Right atrium auricular region (tissue), 2 donors: ENCODE measurements at regions not wholly inside any gene's neighbourhood (a gene's known extent, or its start where the extent isn't known, plus 50 kb on each side); places are given as distances from the start of the nearest gene placed in this dataset.

ENCODE experiments used
- DNase-seq: peaks from one replicate; pipeline ENCODE4 v3.0.0-alpha.2; 2019; ENCODE audit warnings: low spot score
- H3K27ac ChIP-seq, 2 donors: fragments of 200-600 bp; sonication (generic); 1 replicate in 1 of 2; 2 replicates in 1 of 2; pipeline ENCODE4 v1.5.1; 2016 to 2019
- H3K27me3 ChIP-seq, 2 donors: fragments of 200-600 bp; sonication (generic); one replicate each; pipeline versions ENCODE4 v1.5.1 to v1.6.0; 2017 to 2019
- H3K36me3 ChIP-seq: fragments of 200-600 bp; sonication (generic); one replicate; pipeline ENCODE4 v1.5.1; 2016
- H3K4me1 ChIP-seq, 2 donors: fragments of 200-600 bp; sonication (generic); one replicate each; pipeline versions ENCODE4 v1.5.1 to v1.6.0; 2017 to 2019
- H3K4me3 ChIP-seq, 2 donors: fragments of 200-600 bp; sonication (generic); 1 replicate in 1 of 2; 2 replicates in 1 of 2; pipeline ENCODE4 v1.5.1; 2017 to 2019; ENCODE audit warnings: mild to moderate bottlenecking in 1 of 2, moderate library complexity in 1 of 2
- H3K9me3 ChIP-seq, 2 donors: fragments of 200-600 bp; sonication (generic); one replicate each; pipeline ENCODE4 v1.5.1; 2019
- TF ChIP-seq, protein P1 (sequence below), 2 donors: fragments of 200-600 bp; sonication (generic); IDR thresholded peaks; one replicate each; pipeline ENCODE4 v1.5.1; 2019; ENCODE audit warnings: antibody characterized with exemption in 2 of 2

GRCh38 chr10:125557801-125558505 is 125.0 kb downstream of the TEX36 start:
- Histone ChIP-seq H3K27ac (no peak overlapping the region), H3K27me3 (no peaks in the 10 kb centered on the region), H3K4me3 (no peak overlapping the region), H3K4me1 (no peaks in the 10 kb centered on the region), H3K36me3 (no peaks in the 10 kb centered on the region), H3K9me3 (peaks cover 0 to 11% of the 10 kb centered on the region in 2 donors)
- DNase-seq: no peak
- TF ChIP-seq, protein P1, sequence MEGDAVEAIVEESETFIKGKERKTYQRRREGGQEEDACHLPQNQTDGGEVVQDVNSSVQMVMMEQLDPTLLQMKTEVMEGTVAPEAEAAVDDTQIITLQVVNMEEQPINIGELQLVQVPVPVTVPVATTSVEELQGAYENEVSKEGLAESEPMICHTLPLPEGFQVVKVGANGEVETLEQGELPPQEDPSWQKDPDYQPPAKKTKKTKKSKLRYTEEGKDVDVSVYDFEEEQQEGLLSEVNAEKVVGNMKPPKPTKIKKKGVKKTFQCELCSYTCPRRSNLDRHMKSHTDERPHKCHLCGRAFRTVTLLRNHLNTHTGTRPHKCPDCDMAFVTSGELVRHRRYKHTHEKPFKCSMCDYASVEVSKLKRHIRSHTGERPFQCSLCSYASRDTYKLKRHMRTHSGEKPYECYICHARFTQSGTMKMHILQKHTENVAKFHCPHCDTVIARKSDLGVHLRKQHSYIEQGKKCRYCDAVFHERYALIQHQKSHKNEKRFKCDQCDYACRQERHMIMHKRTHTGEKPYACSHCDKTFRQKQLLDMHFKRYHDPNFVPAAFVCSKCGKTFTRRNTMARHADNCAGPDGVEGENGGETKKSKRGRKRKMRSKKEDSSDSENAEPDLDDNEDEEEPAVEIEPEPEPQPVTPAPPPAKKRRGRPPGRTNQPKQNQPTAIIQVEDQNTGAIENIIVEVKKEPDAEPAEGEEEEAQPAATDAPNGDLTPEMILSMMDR (IDR thresholded peaks at IDR 0.05): no peak

DNA sequence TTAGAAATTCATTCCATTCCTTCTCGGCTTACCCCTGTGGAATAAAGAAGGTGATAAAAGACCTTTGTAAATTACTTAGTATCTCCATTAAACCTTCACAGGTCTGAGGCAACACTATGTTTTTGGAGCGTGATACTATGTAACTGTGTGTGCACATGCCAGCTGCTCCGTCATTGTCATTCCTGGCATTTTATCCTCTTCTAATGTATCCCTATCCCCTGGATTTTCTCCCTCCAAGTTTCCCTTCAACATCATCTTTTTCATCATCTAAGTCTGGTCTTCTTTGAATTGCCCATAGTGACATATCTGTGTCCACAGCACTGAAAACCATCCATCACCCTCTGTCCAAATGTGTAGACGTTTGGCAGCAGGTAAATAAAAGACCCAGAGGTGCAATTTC is 125.7 kb downstream of the TEX36 start:
- TF ChIP-seq, protein P1 (IDR thresholded peaks at IDR 0.05): no peak
- no peak for DNase-seq
- H3K27ac ChIP-seq: no peak overlapping the region

GRCh38 chr10:125556882-125557281 is 126.1 kb downstream of the TEX36 start:
- Histone ChIP-seq H3K9me3 (peaks cover 0 to 19% of the 10 kb centered on the region in 2 donors), H3K27me3 (no peaks in the 10 kb centered on the region), H3K36me3 (no peaks in the 10 kb centered on the region), H3K27ac (no peak overlapping the region), H3K4me1 (no peaks in the 10 kb centered on the region), H3K4me3 (no peak overlapping the region)
- no peak for DNase-seq
- TF ChIP-seq, protein P1 (IDR thresholded peaks at IDR 0.05): no peak

More for the DNA sequence above, 125.7 kb downstream of the TEX36 start:
- H3K9me3 ChIP-seq: peaks cover 0 to 18% of the 10 kb centered on the region in 2 donors
- H3K4me1 ChIP-seq: no peaks in the 10 kb centered on the region
- no peaks in the 10 kb centered on the region for H3K27me3 ChIP-seq
- H3K36me3 ChIP-seq: no peaks in the 10 kb centered on the region
- no peak overlapping the region for H3K4me3 ChIP-seq

DNA sequence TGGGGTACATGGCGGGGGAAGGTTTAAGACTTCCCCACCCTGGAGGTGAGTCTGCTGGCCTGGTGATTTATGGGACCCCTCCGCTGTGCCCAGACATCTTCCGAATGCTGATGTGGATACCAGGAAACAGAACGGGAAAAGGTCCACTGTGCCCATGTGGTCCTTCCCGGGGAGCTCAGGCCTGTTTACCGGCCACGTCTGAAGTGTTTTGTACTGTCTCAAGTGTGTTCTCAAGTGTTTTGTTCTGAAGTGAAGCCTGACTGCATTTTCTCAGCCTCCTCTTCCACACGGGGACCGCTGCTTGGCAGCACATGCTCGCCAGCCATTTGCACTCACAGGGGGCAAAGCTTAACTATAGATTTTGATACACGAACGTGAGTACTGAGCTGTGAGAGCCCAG is 127.2 kb downstream of the TEX36 start:
- Histone ChIP-seq H3K36me3 (no peaks in the 10 kb centered on the region), H3K9me3 (peaks cover 0 to 14% of the 10 kb centered on the region in 2 donors), H3K4me1 (no peaks in the 10 kb centered on the region), H3K27ac (no peak overlapping the region), H3K27me3 (no peaks in the 10 kb centered on the region), H3K4me3 (no peak overlapping the region)
- TF ChIP-seq, protein P1 (IDR thresholded peaks at IDR 0.05): no peak
- DNase-seq: no peak

DNA sequence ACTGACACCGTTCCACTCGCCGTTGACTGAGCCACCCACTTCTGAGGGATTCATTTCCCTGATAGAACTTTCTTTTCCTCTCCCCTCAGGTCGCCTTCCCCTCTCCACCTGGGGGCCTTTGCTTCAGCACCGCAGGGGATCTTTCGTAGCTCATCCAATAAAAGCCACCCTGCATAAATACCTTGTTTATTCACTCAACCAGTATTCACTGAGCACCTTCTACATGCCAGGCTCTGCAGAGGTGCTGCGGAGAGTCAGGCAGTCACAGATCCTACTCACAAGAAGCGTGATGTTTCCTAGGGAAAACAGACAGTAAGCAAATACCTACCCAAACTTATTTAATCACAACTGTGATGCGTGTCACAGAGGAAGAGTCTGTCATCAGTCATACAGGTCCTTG is 127.7 kb downstream of the TEX36 start:
- H3K4me3 ChIP-seq: no peak overlapping the region

More for the DNA sequence above, 127.7 kb downstream of the TEX36 start:
- no peaks in the 10 kb centered on the region for H3K36me3 ChIP-seq
- no peak for DNase-seq
- TF ChIP-seq, protein P1 (IDR thresholded peaks at IDR 0.05): no peak
- H3K27ac ChIP-seq: no peak overlapping the region
- peaks cover 0 to 14% of the 10 kb centered on the region in 2 donors for H3K9me3 ChIP-seq
- no peaks in the 10 kb centered on the region for H3K4me1 ChIP-seq
- no peaks in the 10 kb centered on the region for H3K27me3 ChIP-seq
